Neural cell (in vitro differentiated cells): ENCODE measurements at regions not wholly inside any gene's neighbourhood (a gene's known extent, or its start where the extent isn't known, plus 50 kb on each side); places are given as distances from the start of the nearest gene placed in this dataset.

ENCODE experiments used
- H2AFZ ChIP-seq: fragments of 200-600, 300-800 bp; sonication (generic), shearing (Covaris generic); 2 replicates; pipeline ENCODE4 v1.6.0; 2014; ENCODE audit warnings: low read depth, mild to moderate bottlenecking, antibody characterized with exemption, low read length, moderate library complexity
- H3F3A ChIP-seq: fragments of 200-600 bp; shearing (Covaris generic); 2 replicates; pipeline ENCODE4 v1.6.1; 2016; ENCODE audit warnings: mild to moderate bottlenecking, moderate library complexity, mixed read lengths, antibody characterized with exemption, low read length; ENCODE audit not compliant: insufficient read depth, poor library complexity, severe bottlenecking
- H3K27ac ChIP-seq: fragments of 200-600, 300-800 bp; sonication (generic), shearing (Covaris generic); 2 replicates; pipeline ENCODE4 v1.5.1; 2014; ENCODE audit warnings: mild to moderate bottlenecking, low read length, moderate library complexity
- H3K27me3 ChIP-seq: fragments of 300-800, 200-600 bp; sonication (generic), shearing (Covaris generic); 2 replicates; pipeline ENCODE4 v1.6.0; 2014; ENCODE audit warnings: mild to moderate bottlenecking, low read depth, low read length, moderate library complexity; ENCODE audit not compliant: insufficient read depth
- H3K36me3 ChIP-seq: fragments of 300-800, 200-600 bp; sonication (generic), shearing (Covaris generic); 2 replicates; pipeline ENCODE4 v1.5.1; 2014; ENCODE audit warnings: mild to moderate bottlenecking, antibody characterized with exemption, low read length, moderate library complexity; ENCODE audit not compliant: insufficient read depth
- H3K4me2 ChIP-seq: fragments of 300-800, 200-600 bp; sonication (generic), shearing (Covaris generic); 2 replicates; pipeline ENCODE4 v1.6.0; 2014; ENCODE audit warnings: mild to moderate bottlenecking, low read length
- H3K4me3 ChIP-seq: fragments of 300-800, 200-600 bp; sonication (generic), shearing (Covaris generic); 2 replicates; pipeline ENCODE4 v1.5.1; 2014; ENCODE audit warnings: mild to moderate bottlenecking, low read length, moderate library complexity
- H3K79me2 ChIP-seq: fragments of 200-600 bp; shearing (Covaris generic); replicated peaks from 2 replicates; pipeline ENCODE4 v1.6.0; 2014; ENCODE audit warnings: mild to moderate bottlenecking, low read length, moderate library complexity; ENCODE audit not compliant: insufficient read depth
- H3K9ac ChIP-seq: fragments of 300-800, 200-600 bp; sonication (generic), shearing (Covaris generic); 2 replicates; pipeline ENCODE4 v1.6.1; 2016; ENCODE audit warnings: mild to moderate bottlenecking, low read length, mixed read lengths
- H3K9me2 ChIP-seq: fragments of 200-600 bp; shearing (Covaris generic); 2 replicates; pipeline ENCODE4 v1.6.1; 2016; ENCODE audit warnings: mild to moderate bottlenecking, low read length, mixed read lengths; ENCODE audit not compliant: insufficient read depth
- H3K9me3 ChIP-seq: fragments of 200-600, 300-800 bp; sonication (generic), shearing (Covaris generic); 2 replicates; pipeline ENCODE4 v1.6.1; 2016; ENCODE audit warnings: mild to moderate bottlenecking, mixed run types, low read length, moderate library complexity, mixed read lengths
- H4K20me1 ChIP-seq: fragments of 200-600 bp; shearing (Covaris generic); 2 replicates; pipeline ENCODE4 v1.6.1; 2016; ENCODE audit warnings: mild to moderate bottlenecking, mixed run types; ENCODE audit not compliant: insufficient read depth
- CTCF ChIP-seq: fragments of 450-650 bp; IDR thresholded peaks from 2 replicates; pipeline ENCODE4 v1.5.1; 2014; ENCODE audit warnings: antibody characterized with exemption, mild to moderate bottlenecking, moderate library complexity; ENCODE audit not compliant: poor library complexity, severe bottlenecking
- EP300 ChIP-seq: fragments of 450-650 bp; conservative IDR thresholded peaks from 2 replicates; pipeline ENCODE4 v1.6.1; 2014; ENCODE audit warnings: antibody characterized with exemption, mild to moderate bottlenecking, moderate library complexity; ENCODE audit not compliant: poor library complexity, severe bottlenecking
- EZH2 ChIP-seq: fragments of 200-600, 300-800 bp; shearing (Covaris generic), sonication (generic); IDR thresholded peaks from 2 replicates; pipeline ENCODE4 v1.6.1; 2014; ENCODE audit warnings: antibody characterized with exemption, low read length, borderline replicate concordance, mild to moderate bottlenecking; ENCODE audit not compliant: insufficient read depth, poor library complexity, severe bottlenecking
- MXI1 ChIP-seq: fragments of 450-650 bp; conservative IDR thresholded peaks from 2 replicates; pipeline ENCODE4 v1.6.1; 2014; ENCODE audit warnings: antibody characterized with exemption, mild to moderate bottlenecking; ENCODE audit not compliant: poor library complexity, severe bottlenecking
- POLR2AphosphoS5 ChIP-seq: IDR thresholded peaks from 2 replicates; pipeline ENCODE4 v1.6.1; 2012
- RAD21 ChIP-seq: fragments of 450-650 bp; conservative IDR thresholded peaks from 2 replicates; pipeline ENCODE4 v1.6.1; 2014; ENCODE audit warnings: antibody characterized with exemption, mild to moderate bottlenecking, moderate library complexity
- SMC3 ChIP-seq: fragments of 450-650 bp; conservative IDR thresholded peaks from 2 replicates; pipeline ENCODE4 v1.6.1; 2014; ENCODE audit warnings: antibody characterized with exemption, mild to moderate bottlenecking, moderate library complexity; ENCODE audit not compliant: poor library complexity
- TAF1 ChIP-seq: IDR thresholded peaks from 2 replicates; pipeline ENCODE4 v1.6.1; 2012; ENCODE audit warnings: low read depth
- TF ChIP-seq, protein P1 (sequence below): IDR thresholded peaks from 2 replicates; pipeline ENCODE4 v1.6.1; 2012; ENCODE audit warnings: borderline replicate concordance

GRCh38 chr21:16568661-16569060, 838.9 kb downstream of the USP25 start:
- Histone ChIP-seq H3K79me2 (no peaks in the 10 kb centered on the region), H3K4me2 (no peak overlapping the region)

GRCh38 chr21:16569679-16570078, 839.9 kb downstream of the USP25 start:
- no peaks in the 10 kb centered on the region for H3F3A ChIP-seq
- H3K4me2 ChIP-seq: no peak overlapping the region
- no peaks in the 10 kb centered on the region for H3K9me2 ChIP-seq
- no peaks in the 10 kb centered on the region for H4K20me1 ChIP-seq
- no peaks in the 10 kb centered on the region for H3K79me2 ChIP-seq
- H3K9me3 ChIP-seq: no peaks in the 10 kb centered on the region
- no peak overlapping the region for H3K27ac ChIP-seq
- no peak overlapping the region for H3K4me3 ChIP-seq
- no peak overlapping the region for H2AFZ ChIP-seq
- H3K27me3 ChIP-seq: no peaks in the 10 kb centered on the region
- TF ChIP-seq POLR2AphosphoS5 (no peak), EP300 (no peak), CTCF (no peak)
- TF ChIP-seq, protein P1, sequence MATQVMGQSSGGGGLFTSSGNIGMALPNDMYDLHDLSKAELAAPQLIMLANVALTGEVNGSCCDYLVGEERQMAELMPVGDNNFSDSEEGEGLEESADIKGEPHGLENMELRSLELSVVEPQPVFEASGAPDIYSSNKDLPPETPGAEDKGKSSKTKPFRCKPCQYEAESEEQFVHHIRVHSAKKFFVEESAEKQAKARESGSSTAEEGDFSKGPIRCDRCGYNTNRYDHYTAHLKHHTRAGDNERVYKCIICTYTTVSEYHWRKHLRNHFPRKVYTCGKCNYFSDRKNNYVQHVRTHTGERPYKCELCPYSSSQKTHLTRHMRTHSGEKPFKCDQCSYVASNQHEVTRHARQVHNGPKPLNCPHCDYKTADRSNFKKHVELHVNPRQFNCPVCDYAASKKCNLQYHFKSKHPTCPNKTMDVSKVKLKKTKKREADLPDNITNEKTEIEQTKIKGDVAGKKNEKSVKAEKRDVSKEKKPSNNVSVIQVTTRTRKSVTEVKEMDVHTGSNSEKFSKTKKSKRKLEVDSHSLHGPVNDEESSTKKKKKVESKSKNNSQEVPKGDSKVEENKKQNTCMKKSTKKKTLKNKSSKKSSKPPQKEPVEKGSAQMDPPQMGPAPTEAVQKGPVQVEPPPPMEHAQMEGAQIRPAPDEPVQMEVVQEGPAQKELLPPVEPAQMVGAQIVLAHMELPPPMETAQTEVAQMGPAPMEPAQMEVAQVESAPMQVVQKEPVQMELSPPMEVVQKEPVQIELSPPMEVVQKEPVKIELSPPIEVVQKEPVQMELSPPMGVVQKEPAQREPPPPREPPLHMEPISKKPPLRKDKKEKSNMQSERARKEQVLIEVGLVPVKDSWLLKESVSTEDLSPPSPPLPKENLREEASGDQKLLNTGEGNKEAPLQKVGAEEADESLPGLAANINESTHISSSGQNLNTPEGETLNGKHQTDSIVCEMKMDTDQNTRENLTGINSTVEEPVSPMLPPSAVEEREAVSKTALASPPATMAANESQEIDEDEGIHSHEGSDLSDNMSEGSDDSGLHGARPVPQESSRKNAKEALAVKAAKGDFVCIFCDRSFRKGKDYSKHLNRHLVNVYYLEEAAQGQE: no peak
- H3K9ac ChIP-seq: no peak overlapping the region
- no peaks in the 10 kb centered on the region for H3K36me3 ChIP-seq

More at GRCh38 chr21:16568661-16569060, 838.9 kb downstream of the USP25 start:
- H3K9me2 ChIP-seq: no peaks in the 10 kb centered on the region
- no peaks in the 10 kb centered on the region for H4K20me1 ChIP-seq
- no peaks in the 10 kb centered on the region for H3K9me3 ChIP-seq
- H2AFZ ChIP-seq: no peak overlapping the region
- H3K4me3 ChIP-seq: no peak overlapping the region
- H3K27me3 ChIP-seq: no peaks in the 10 kb centered on the region
- no peak overlapping the region for H3K9ac ChIP-seq
- no peak overlapping the region for H3K27ac ChIP-seq
- no peaks in the 10 kb centered on the region for H3K36me3 ChIP-seq
- no peak for TF ChIP-seq RAD21
- TF ChIP-seq, protein P1: no peak
- no peak for TF ChIP-seq EZH2
- no peak for TF ChIP-seq TAF1
- no peak for TF ChIP-seq POLR2AphosphoS5
- no peak for TF ChIP-seq SMC3
- no peak for TF ChIP-seq MXI1
- TF ChIP-seq CTCF: no peak
- TF ChIP-seq EP300: no peak
- no peaks in the 10 kb centered on the region for H3F3A ChIP-seq
